ENCODE measurements at regions not wholly inside any gene's neighbourhood (a gene's known extent, or its start where the extent isn't known, plus 50 kb on each side); places are given as distances from the start of the nearest gene placed in this dataset.

DNA sequence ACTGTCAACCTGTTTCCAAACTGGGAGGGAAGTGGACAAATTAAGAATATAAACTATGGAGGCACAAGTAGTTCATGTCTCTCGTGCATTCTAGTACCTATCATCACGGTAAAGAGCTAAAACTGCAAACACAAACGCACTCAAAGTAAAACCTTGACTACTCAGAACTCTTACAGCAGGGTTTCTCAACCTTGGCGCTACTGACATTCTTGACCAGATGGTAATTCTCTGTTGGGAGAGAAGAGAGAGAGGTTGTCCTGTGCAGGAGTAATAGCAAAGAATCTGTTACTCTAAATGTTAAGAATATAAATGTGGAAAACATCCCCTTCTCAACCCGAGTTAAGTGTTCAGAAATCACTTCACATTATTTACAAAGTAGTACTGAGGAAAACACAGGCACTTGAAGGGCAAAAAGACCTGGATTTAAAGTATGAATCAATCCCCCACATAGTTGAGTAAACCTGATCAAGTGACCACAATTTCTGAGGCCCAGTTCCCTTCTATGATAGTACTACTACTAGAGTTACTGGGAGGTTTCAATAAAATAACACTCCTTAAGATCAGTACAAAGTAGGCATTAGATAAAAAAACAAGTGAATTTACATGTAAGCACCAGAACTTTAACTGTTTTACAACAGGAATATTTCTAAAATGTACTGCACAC is 73.1 kb upstream of the ARHGAP32 start:
- no peak for DNase-seq

DNA sequence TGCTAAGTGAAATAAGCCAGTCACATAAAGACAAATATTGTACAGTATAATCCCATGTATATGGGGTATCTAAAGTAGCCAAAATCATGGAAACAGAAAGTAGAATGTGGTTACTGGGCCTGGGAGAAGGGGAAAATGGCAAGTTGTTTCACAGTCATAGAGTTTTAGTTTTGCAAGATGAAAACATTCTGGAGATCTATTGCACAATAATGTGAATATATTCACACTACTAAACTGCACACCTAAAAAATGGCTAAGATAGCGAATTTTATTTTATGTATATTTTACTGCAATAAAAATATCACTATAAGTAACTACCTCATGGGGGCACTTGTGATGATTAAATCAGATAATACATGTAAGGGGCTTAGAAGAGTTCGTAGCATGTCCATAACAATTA is 72.0 kb upstream of the ARHGAP32 start:
- no peak for DNase-seq

DNA sequence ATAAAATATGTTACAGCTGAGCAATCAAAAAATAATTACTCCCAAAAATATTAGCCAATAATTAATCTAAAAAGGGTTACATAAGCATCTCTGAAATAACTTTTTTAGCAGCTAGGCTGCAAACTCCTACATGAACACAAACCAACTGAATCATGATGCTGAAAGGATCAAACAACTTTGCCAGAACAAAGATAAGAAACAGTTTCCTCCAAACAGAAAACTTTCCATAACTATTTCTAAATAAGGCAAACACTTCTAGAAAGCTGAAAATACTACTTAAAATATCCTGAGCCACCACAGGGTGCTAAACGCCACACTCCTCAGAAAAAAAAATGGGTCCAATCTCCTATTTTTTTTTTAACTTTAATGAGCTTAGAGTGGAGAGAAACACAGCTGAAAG is 68.6 kb upstream of the ARHGAP32 start:
- DNase-seq, result no peak

DNA sequence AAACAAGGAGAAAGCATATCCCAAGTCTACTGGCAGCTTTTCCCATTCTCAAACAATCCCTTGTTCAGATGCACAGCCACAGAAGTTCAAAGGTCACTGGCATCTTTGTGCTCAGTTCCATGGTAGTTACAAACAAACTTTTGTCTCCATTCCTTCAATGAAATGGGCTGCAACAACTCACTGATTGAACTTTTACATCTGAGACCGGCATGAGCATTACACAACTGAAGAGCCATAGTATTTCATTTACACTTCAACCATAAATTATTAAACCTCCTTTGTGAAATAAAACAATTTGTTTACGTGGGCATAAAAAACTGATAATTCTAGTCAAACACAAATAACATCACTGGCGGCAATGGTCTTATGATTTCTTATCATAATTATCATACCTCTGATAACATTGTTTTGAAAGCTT is 67.8 kb upstream of the ARHGAP32 start:
- DNase-seq, result no peak

DNA sequence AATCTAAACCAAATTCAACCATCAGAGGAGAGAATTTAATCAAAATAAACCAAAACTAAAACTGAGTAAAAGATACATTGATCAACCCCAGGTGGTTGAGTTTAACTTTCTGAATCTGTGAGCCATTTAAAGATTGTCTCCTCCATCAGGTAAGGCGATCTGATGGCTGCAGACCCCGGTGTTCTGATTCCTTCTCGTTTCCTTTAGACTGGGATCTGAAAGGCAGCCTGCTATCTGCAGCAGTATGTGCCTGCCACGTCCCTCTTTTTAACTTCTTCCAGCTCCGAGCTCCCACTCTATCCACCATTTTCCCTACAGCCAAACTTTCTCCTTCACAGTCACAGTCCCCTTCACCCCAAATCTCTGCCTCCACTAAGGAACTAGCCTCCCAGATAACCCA is 66.1 kb upstream of the ARHGAP32 start:
- DNase-seq, result no peak

DNA sequence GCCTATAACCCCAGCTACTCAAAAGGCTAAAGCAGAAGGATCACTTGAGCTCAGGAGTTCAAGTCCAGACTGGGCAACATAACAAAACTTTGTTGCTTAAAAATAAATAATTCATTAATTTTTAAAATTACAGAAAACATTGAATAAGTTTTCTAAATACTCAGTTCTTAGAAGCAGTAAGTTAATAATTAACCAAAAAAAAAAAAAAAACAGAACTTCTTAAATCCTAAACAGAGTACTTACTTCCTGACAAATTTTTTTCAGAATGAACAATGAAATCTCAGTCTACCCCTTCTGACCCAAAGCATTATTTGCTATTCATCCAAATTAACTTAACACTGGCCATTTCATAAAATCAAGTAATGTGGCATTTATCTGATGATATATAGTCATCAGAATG is 65.4 kb upstream of the ARHGAP32 start:
- DNase-seq, result no peak

DNA sequence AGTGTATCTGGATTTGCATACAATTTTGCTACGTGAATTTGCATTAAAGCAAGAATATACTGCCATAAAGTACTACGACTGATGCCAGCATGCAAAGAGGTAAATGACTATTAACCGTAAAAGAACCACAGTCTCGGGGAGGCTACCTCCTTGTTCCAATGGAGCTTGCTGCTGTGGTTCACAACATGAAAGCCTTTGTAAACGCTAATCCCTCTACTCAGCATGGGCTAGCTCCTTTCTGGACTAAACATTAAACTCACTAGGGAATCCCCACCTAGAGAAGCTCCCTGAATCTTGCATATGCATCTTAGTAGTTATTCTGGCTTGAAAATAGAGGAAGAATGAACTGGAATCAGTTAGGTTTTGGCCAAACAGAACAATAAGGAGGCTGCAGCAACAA is 60.5 kb upstream of the ARHGAP32 start:
- DNase-seq, result no peak

DNA sequence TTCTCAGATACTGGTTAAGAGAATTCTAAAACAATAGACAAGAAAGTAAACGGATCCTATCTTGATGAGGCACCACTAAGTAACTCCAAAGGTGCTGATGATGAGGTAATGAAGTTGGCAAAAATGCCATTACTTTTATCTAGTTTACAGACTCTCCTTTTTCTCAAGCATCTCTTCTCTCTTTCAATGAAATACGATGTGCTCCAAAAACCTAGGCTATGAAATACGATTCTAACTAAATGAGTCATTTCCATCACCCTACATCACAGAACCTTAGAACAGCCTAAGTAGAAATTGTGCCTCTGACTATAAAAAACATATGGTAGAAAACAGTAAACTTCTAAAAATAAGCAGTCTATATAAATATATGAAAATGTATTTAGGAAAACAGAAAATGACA is 58.9 kb upstream of the ARHGAP32 start:
- peak; percentile 63 for DNase-seq

DNA sequence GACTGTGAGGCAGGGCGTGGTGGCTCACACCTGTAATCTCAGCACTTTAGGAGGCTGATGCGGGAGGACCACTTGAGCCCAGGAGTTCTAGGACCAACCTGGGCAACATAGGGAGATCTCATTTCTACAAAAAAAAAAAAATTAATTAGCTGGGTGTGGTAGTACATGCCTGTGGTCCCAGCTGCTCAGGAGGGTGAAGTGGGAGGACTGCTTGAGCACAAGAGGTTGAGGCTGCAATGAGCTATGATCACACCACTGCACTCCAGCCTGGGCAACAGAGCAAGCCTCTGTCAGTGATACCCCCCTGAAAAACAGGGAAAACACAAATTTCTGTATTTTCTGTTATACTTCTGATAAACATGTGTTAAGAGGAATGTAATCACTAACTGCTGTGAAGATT is 57.8 kb upstream of the ARHGAP32 start:
- DNase-seq, result peak; percentile 57

DNA sequence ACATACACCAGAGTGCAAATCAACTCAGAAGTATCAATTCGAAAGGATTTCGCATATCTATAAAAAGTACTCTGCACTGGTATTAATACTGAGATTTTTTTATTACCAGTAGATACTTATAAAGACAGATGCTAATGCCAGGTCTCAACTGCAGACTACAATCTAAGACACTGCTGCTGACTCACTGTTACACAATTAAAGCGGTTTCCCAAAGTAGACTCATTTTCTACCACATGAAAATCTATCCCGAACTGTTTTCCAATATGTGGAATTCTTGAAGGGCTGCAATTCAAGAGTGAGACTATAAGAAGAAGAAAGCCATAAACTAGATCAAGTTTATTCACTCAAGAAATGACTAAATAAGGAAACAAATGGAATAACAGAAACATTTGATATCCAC is 57.2 kb upstream of the ARHGAP32 start:
- DNase-seq, result peak; percentile 93

DNA sequence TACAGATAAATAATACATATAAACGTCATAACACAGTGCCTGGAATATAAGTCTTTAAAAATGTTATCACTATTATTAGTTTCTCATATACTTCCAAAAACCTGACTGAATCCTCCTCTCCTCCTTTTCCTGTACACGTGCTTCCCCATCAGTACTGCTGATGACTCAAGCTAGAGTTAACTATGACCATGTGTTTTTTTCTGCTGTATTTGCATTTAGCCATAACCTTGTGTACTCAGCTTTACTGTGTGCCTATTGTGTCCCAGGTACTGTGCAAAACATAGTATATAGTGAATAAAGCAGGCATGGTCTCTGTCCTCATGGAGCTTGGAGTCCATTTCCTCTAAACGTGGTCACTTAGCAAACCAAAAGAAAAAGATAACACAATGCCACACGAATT is 56.5 kb upstream of the ARHGAP32 start:
- DNase-seq, result peak; percentile 77

DNA sequence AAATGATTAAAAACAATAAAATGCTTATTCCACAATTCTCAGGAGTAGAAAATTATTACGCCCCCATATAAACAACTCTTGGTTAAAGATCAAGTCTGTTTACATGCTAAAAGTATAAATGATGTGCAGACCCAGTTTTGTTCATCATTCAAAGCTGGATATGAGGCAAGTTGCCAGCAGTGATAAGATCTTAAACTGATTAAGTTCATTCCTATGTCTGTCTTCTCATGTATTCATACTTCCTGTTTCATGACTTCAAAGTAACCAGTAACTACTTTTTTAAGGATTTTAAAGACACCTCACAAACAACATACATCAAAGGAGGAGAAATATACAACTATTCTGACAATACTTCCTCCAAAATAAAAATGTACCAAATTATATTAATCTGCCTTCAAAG is 55.0 kb upstream of the ARHGAP32 start:
- peak; percentile 70 for DNase-seq

DNA sequence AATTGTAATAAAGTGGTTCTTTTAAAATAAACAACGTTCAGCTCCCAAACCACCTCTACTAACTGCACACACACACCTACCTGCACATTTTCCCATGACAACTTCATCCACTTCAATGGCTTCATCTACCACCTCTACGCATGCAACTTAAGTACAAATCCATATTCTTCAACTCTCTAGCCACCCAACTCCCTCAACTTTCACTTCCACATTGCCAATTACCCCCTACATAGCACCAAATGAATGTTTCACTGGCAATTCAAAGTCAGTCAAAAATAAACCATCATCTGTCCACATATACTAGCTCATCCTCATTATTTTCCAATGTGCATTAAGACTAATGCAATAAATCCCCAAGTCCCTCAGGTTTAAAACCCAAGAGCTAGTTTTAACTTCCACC is 50.7 kb upstream of the ARHGAP32 start:
- DNase-seq, result no peak

Measured in fibroblast of skin of abdomen (primary cell).